GM19372 (cell line): ENCODE measurements at regions not wholly inside any gene's neighbourhood (a gene's known extent, or its start where the extent isn't known, plus 50 kb on each side); places are given as distances from the start of the nearest gene placed in this dataset.

Source experiments
- ATAC-seq: cut with Tn5 transposase; IDR thresholded peaks from one replicate; pipeline ENCODE4 v1.9.1; 2021; ENCODE audit warnings: mild to moderate bottlenecking, low read depth, moderate library complexity; ENCODE audit not compliant: unreplicated experiment

- no peak for ATAC-seq
Measured at GRCh38 chr15:62977952-62978811, 64.4 kb upstream of the TPM1 start.

GRCh38 chr15:62979252-62979651 is 63.3 kb upstream of the TPM1 start:
- ATAC-seq, result no peak

- ATAC-seq, result no peak
Measured at GRCh38 chr15:62981071-62981470, 61.5 kb upstream of the TPM1 start.

GRCh38 chr15:62983956-62984355 is 58.6 kb upstream of the TPM1 start:
- no peak for ATAC-seq

GRCh38 chr15:62985768-62986167 is 56.8 kb upstream of the TPM1 start:
- ATAC-seq, result no peak

- ATAC-seq, result no peak
Measured at GRCh38 chr15:62986948-62987347, 55.6 kb upstream of the TPM1 start.

- no peak for ATAC-seq
Measured at GRCh38 chr15:62988701-62989100, 53.8 kb upstream of the TPM1 start.

GRCh38 chr15:62989366-62990055 is 53.0 kb upstream of the TPM1 start:
- ATAC-seq, result no peak

- ATAC-seq, result no peak
Measured at GRCh38 chr15:62991698-62992097, 50.8 kb upstream of the TPM1 start.

- no peak for ATAC-seq
Measured at GRCh38 chr15:62992302-62992701, 50.2 kb upstream of the TPM1 start.
